ENCODE measurements at regions not wholly inside any gene's neighbourhood (a gene's known extent, or its start where the extent isn't known, plus 50 kb on each side); places are given as distances from the start of the nearest gene placed in this dataset.

DNA sequence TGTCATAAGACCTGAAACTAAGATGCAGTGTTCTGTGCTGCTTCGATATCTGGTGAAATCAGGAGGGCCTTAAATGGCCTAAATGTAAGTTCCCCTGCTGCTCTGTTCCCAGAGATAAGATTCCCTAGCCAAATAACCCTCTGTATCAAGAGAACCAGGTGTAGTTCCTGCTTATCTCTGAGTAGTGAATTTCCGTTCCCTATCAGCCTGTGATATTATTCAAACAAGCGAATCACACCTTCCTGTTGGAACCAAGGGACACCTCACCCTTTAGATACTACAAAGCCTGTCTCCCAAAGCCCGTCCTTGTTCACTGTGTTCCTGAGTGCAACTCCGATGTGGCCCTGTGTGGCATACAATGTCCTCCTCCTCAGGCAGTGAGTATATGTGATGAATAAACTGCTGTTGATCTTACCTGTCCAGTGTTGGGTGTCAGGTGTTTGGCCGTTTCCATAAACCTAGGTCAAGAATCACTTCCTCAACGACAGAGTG, 52.2 kb upstream of the COCH start:
- H3K4me3 ChIP-seq (ENCODE audit: low read depth, low read length): no peak overlapping the region
- POLR2A ChIA-PET: no interaction called here
- TF ChIP-seq, protein P1, sequence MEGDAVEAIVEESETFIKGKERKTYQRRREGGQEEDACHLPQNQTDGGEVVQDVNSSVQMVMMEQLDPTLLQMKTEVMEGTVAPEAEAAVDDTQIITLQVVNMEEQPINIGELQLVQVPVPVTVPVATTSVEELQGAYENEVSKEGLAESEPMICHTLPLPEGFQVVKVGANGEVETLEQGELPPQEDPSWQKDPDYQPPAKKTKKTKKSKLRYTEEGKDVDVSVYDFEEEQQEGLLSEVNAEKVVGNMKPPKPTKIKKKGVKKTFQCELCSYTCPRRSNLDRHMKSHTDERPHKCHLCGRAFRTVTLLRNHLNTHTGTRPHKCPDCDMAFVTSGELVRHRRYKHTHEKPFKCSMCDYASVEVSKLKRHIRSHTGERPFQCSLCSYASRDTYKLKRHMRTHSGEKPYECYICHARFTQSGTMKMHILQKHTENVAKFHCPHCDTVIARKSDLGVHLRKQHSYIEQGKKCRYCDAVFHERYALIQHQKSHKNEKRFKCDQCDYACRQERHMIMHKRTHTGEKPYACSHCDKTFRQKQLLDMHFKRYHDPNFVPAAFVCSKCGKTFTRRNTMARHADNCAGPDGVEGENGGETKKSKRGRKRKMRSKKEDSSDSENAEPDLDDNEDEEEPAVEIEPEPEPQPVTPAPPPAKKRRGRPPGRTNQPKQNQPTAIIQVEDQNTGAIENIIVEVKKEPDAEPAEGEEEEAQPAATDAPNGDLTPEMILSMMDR (IDR thresholded peaks at IDR 0.05; ENCODE audit: insufficient read depth, low read length, missing control alignments): no peak
- CTCF ChIA-PET: no interaction called here
- no peak for DNase-seq (ENCODE audit: low read depth, low spot score)

All from AG04449 (cell line).